Activated CD8-positive, alpha-beta memory T cell treated with anti-CD3 and anti-CD28 coated beads, Interleukin-2, amount 50 U/mL, for 4 hours (primary cell): ENCODE measurements at regions not wholly inside any gene's neighbourhood (a gene's known extent, or its start where the extent isn't known, plus 50 kb on each side); places are given as distances from the start of the nearest gene placed in this dataset.

ENCODE experiments used
- DNase-seq: peaks from one replicate; pipeline ENCODE4 v3.0.0-alpha.2; 2020

- no peak for DNase-seq
Observed at GRCh38 chr19:32012886-32013631, 332.4 kb upstream of the ZNF507 start.

GRCh38 chr19:32017176-32017953 is 328.0 kb upstream of the ZNF507 start:
- no peak for DNase-seq

DNA sequence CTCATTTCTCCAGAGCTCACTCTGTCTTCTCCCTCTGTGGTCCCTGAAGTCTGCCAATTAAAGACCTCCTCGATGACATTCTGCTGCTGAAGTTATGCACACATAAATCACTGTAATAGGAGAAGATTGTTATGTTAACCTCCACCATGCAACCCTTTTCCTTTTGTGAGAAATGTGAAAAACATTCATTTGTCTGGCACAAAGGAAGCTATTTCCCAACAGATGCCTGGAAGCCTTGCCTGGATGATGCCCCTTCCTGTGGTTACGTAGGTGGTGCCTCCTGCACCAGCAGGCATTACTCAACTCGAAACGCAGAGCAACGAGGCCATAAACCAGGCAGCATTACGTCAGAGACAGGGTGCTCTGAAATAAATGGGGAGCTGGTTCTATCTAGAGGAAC is 327.4 kb upstream of the ZNF507 start:
- DNase-seq = no peak

GRCh38 chr19:32020538-32020937 is 324.9 kb upstream of the ZNF507 start:
- DNase-seq = no peak

DNA sequence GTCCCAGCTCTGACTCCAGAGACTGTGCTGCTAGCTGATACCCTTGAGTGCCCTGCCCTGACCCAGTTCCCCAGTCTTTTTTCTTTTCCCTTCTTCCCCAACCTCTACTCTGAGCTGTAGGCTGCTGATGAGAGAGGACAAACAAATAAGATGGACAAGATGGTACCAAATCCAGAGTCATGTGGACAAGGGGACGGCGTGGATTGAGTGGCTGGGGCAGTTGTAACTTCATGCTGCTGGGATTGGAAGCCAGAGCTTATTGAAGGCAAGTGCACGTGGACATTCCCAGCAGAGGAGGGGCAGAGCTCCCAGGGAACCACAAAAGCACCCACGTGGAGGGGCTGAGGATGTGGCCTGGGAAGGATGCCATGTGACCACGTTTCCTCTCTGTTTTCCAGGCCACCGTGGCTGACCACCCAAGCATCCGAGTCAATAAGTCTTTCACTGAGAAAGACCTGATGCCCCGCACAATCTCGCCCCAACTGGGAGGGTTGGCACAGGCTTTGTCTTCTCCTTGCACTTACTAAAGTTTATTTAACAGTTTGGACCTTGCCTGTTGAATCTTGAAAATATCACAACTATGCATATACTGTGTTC is 323.3 kb upstream of the ZNF507 start:
- no peak for DNase-seq

GRCh38 chr19:32022731-32023563 is 322.5 kb upstream of the ZNF507 start:
- no peak for DNase-seq

DNA sequence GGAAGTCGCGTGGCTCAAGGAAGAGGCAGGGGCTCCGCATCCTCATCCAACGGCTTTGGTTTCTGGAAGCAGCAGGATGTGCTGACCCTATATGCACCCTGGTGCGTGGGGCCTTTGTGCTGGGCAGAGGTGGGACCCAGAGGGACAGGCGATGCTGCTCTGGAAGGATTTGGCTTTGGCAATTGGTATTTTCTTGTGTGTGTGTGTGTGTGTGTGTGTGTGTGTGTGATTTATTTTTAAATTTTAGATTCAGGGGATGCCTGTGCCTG is 321.9 kb upstream of the ZNF507 start:
- no peak for DNase-seq

GRCh38 chr19:32029235-32029634 is 316.2 kb upstream of the ZNF507 start:
- no peak for DNase-seq

- no peak for DNase-seq
Observed at GRCh38 chr19:32032561-32032960, 312.8 kb upstream of the ZNF507 start.

DNA sequence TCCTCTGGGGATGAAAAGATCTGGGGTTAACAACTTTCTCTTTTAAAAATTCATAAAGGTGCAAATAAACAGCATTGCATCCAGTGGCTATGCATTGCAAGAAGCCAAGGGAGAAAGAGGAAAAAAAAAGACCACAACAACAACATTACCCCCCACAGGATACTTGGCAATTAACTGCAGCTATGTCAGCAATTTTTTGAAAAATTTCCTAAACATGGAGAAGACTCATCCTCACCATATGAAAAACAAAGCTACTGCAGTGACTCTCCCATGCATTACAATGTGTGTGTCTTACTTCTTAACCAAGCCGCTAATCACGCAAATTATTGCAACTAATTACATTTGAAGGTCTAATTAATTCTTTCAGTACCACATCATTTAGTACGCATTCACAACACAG is 309.8 kb upstream of the ZNF507 start:
- no peak for DNase-seq

- no peak for DNase-seq
Observed at GRCh38 chr19:32038021-32038920, 307.1 kb upstream of the ZNF507 start.

- DNase-seq = no peak
Observed at GRCh38 chr19:32038961-32039360, 306.4 kb upstream of the ZNF507 start.

- no peak for DNase-seq
Observed at GRCh38 chr19:32039440-32039839, 306.0 kb upstream of the ZNF507 start.

- DNase-seq = no peak
Observed at GRCh38 chr19:32040236-32040635, 305.2 kb upstream of the ZNF507 start.

- DNase-seq = no peak
Observed at GRCh38 chr19:32041681-32042292, 303.6 kb upstream of the ZNF507 start.

DNA sequence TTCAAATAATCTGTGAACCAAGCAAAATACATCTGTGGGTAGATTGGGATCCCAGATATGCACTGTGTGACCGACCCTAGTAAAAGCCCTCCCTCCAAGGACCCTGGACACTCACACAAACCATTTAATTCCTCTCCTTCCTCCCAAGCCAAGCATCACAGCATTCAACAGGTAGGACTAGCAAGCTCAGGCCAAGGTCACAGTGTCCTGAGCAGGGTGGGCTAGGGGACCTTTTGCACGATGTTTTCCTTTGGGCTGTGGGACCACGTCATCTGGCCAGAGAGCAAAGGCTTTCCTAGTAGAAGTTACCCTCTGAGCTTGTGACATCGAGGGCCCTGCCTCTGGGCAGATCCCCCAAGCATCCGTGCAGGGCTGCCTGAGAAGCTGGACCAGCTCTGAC is 297.6 kb upstream of the ZNF507 start:
- DNase-seq = no peak

DNA sequence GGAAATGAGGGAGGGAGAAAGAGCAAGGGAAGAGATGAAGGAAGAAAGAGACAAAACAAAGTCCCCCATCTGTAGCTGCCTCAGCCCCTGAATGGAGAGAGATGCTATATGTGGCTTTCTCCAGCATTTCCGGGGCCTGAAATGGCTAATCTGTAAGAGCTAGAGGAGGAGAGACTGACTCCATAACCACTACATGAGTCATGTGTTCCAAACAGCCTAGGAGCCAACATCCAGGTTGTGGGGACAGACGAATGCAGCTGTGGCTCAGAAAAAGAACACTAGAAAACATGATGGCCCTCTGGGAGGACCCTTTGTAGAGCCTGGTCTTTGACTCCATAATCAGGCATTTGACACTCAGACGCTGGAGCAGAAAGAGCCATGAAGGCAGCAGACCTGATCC is 292.0 kb upstream of the ZNF507 start:
- no peak for DNase-seq

DNA sequence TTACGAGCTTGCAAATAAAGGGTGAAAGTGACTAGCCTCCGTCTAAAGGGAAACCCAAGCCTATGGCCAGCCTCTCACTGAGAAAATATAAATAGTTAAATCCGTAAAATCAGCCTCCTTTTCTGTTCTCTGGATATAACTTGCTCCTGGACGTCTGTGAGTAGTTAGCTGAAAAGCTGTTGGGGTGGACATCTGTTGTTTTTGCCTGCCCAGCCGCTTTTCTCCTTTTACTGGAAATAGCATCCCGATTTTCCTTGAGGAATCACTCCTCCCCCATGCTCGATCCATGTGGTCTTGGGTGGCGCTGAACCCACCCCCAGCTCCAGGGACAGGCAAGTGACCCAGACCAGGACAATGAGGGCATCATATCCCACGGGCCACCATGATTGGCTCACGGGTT is 291.5 kb upstream of the ZNF507 start:
- no peak for DNase-seq

- no peak for DNase-seq
Observed at GRCh38 chr19:32058131-32058530, 287.3 kb upstream of the ZNF507 start.

- no peak for DNase-seq
Observed at GRCh38 chr19:32061315-32061714, 284.1 kb upstream of the ZNF507 start.

DNA sequence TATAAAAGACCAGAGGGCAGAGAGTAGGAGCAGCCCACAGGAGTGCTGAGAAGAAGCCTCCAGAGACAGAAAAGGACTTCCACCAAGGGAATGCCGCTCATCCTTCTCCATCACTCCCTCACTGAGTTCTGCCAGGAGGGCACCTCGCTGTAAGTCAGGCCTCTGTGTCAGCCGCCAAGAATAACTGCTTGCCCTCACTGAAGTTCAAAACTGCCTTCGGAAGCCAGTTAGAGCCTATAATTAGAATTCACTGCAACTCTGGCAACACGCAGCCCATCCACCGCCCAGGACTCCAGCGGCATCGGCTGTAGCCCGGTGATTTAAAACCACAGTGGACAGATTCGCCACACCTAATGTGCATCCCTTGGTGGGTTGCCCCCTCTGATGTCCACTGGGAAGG is 281.8 kb upstream of the ZNF507 start:
- no peak for DNase-seq

DNA sequence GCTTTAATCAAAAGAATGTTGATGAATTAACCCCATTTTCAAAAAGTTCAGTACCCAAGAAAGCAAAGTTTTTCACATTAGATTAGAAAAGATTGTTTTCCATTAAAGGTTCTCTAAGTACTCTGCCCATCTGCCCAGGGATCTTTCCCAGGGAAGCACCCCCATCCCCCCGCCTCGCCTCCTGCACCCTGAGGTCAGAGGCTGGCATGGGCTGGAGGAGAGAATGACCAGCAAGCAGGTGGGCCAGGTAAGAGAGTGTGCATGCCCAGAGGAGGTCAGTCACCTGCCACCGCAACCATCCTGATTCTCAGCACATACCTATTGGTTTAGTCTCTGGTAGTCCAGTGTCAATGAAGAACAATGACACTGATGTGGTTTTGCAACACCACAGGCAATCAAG is 279.4 kb upstream of the ZNF507 start:
- DNase-seq = no peak
